ENCODE measurements at regions not wholly inside any gene's neighbourhood (a gene's known extent, or its start where the extent isn't known, plus 50 kb on each side); places are given as distances from the start of the nearest gene placed in this dataset.

DNA sequence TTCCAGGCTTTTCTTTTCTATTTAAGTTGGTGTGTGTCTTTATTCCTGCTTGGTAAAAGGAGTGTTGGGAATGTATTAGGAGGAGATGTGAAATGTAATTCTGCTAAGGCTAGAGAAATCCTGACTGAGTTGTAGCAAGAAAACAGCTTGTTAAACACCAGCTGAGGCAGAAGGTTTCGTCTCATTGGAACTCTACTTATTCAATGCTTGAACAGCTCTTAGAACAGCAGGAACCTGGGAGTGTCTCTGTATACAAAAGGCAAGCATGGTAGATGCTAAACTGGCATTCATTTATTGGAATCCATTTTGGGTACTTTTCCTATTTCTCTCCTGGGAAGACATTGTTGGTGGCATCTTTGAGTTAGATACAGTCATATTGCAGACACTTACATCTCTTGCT lies 280.9 kb downstream of the HRH4 start:
- in situ Hi-C loops (cut with MboI; ENCODE audit: low sequenced_read_pairs) (no loop called here), intact Hi-C loops (cut with micrococcal nuclease) (no loop called here), dilution Hi-C loops (cut with HindIII; ENCODE audit: low sequenced_read_pairs, unreplicated experiment) (no loop called here)
- H3K56ac ChIP-seq (ENCODE audit: extremely low read depth, insufficient read depth, low read length) = no peak overlapping the region
- H3K27ac ChIP-seq (ENCODE audit: insufficient read depth, low read length) = no peak overlapping the region
- peak overlapping the region; percentile 35; the same call in 1 of the 2 replicates for H4K91ac ChIP-seq (ENCODE audit: insufficient read depth, low read depth, low read length)
- peak overlapping the region; percentile 40 for H3K14ac ChIP-seq (replicated peaks; ENCODE audit: low read depth, low read length)
- peaks cover 9% of the 10 kb centered on the region for H3K4me1 ChIP-seq (ENCODE audit: control insufficient read depth, insufficient read depth, low read length)
- H3K4ac ChIP-seq (ENCODE audit: low read depth, low read length) = peak overlapping the region; percentile 58; the same call in 1 of the 2 replicates
- no peaks in the 10 kb centered on the region for H4K20me1 ChIP-seq (ENCODE audit: insufficient read depth, low read length)
- peak overlapping the region; percentile 57; the same call in 1 of the 2 replicates for H4K5ac ChIP-seq (ENCODE audit: low read depth, low read length)
- H3K4me2 ChIP-seq (ENCODE audit: low read depth, low read length) = no peak overlapping the region
- CTCF ChIA-PET = interaction anchor here (0.6 to 1.1 kb wide), 2 partner anchors 100 to 129 kb away, joined by 3 to 4 read pairs; no protein-coding TSS in a partner anchor
- POLR2A ChIA-PET (ENCODE audit: unreplicated experiment) = no interaction called here
- no peaks in the 10 kb centered on the region for H3K36me3 ChIP-seq (ENCODE audit: control insufficient read depth, insufficient read depth, low read length)
- TF ChIP-seq MAZ (IDR thresholded peaks at IDR 0.05; ENCODE audit: borderline replicate concordance, low read depth, low read length) (no peak), FOS (IDR thresholded peaks at IDR 0.05; ENCODE audit: low read depth, low read length) (no peak), NFE2L2 (IDR thresholded peaks at IDR 0.05; ENCODE audit: low read depth, low read length) (no peak), POLR2A (IDR thresholded peaks at IDR 0.05; ENCODE audit: low read depth, low read length) (no peak)
- TF ChIP-seq, protein P1, sequence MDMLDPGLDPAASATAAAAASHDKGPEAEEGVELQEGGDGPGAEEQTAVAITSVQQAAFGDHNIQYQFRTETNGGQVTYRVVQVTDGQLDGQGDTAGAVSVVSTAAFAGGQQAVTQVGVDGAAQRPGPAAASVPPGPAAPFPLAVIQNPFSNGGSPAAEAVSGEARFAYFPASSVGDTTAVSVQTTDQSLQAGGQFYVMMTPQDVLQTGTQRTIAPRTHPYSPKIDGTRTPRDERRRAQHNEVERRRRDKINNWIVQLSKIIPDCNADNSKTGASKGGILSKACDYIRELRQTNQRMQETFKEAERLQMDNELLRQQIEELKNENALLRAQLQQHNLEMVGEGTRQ (IDR thresholded peaks at IDR 0.05; ENCODE audit: low read depth, low read length) = no peak
- TF ChIP-seq, protein P2, sequence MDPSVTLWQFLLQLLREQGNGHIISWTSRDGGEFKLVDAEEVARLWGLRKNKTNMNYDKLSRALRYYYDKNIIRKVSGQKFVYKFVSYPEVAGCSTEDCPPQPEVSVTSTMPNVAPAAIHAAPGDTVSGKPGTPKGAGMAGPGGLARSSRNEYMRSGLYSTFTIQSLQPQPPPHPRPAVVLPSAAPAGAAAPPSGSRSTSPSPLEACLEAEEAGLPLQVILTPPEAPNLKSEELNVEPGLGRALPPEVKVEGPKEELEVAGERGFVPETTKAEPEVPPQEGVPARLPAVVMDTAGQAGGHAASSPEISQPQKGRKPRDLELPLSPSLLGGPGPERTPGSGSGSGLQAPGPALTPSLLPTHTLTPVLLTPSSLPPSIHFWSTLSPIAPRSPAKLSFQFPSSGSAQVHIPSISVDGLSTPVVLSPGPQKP (IDR thresholded peaks at IDR 0.05; ENCODE audit: borderline replicate concordance, low read depth, low read length) = no peak
- no peak overlapping the region for H2AK9ac ChIP-seq (replicated peaks; ENCODE audit: low read depth, low read length, poor library complexity)
- no peaks in the 10 kb centered on the region for H3K9me3 ChIP-seq (ENCODE audit: control insufficient read depth, insufficient read depth, low read length)
- no peak overlapping the region; a peak in 1 of 4 replicates for H4K8ac ChIP-seq (ENCODE audit: low read depth in 2 of 2, low read length in 2 of 2)
- H3K27me3 ChIP-seq (ENCODE audit: control insufficient read depth, insufficient read depth, low read length) = no peaks in the 10 kb centered on the region
- H3K79me1 ChIP-seq (ENCODE audit: low read depth in 1 of 2, low read length in 2 of 2) = no peaks in the 10 kb centered on the region
- H2BK20ac ChIP-seq (ENCODE audit: low read depth, low read length) = peak overlapping the region; percentile 88
- H2AK5ac ChIP-seq (ENCODE audit: low read depth, low read length) = no peak overlapping the region
- peak overlapping the region; percentile 88 for H3K18ac ChIP-seq (ENCODE audit: low read depth, low read length)
- no CpG with 5 or more reads among the region's 1 CpG for WGBS, 2 experiments (ENCODE audit: extremely low coverage in 2 of 2, insufficient read length in 1 of 2)
- H2BK120ac ChIP-seq (ENCODE audit: low read depth, low read length) = peak overlapping the region; percentile 85
- H2BK15ac ChIP-seq (ENCODE audit: low read depth, low read length) = peak overlapping the region; percentile 71; the same call in 1 of the 3 replicates
- DNase-seq (no peak), ATAC-seq (ENCODE audit: low read depth) (no peak)
- H3K23ac ChIP-seq (ENCODE audit: low read depth, low read length) = peak overlapping the region; percentile 17; the same call in 1 of the 2 replicates
- no peak overlapping the region for H3K4me3 ChIP-seq (ENCODE audit: insufficient read depth, low read depth, low read length)
- BruUV-seq (replicated peaks) = no TSS peak
- H2BK5ac ChIP-seq (ENCODE audit: low read depth, low read length, poor library complexity, severe bottlenecking) = no peak overlapping the region
- no peak overlapping the region for H2AFZ ChIP-seq (replicated peaks; ENCODE audit: low read length, poor library complexity)
- peaks cover 6% of the 10 kb centered on the region for H3K9me1 ChIP-seq (ENCODE audit: insufficient read depth, low read length)
- no peak overlapping the region for H3K9ac ChIP-seq (ENCODE audit: low read depth, low read length)
